BE2C (cell line): ENCODE measurements at regions not wholly inside any gene's neighbourhood (a gene's known extent, or its start where the extent isn't known, plus 50 kb on each side); places are given as distances from the start of the nearest gene placed in this dataset.

Source experiments
- DNase-seq: peaks from one replicate; pipeline ENCODE4 v3.0.0-alpha.2; 2020
- H3K27me3 ChIP-seq: fragments of 250-450 bp; sonication (Bioruptor Pico); 2 replicates; pipeline ENCODE4 v1.5.1; 2020; ENCODE audit warnings: mild to moderate bottlenecking
- H3K36me3 ChIP-seq: fragments of 250-450 bp; sonication (Bioruptor Pico); 2 replicates; pipeline ENCODE4 v1.5.1; 2020; ENCODE audit warnings: mild to moderate bottlenecking
- H3K4me1 ChIP-seq: fragments of 250-450 bp; sonication (Bioruptor Pico); 2 replicates; pipeline ENCODE4 v1.5.1; 2020
- H3K4me3 ChIP-seq: 2 replicates; pipeline ENCODE4 v1.5.1; 2011; ENCODE audit warnings: low read depth, low read length
- H3K9me3 ChIP-seq: fragments of 250-450 bp; sonication (Bioruptor Pico); 2 replicates; pipeline ENCODE4 v1.5.1; 2020
- TF ChIP-seq, protein P1 (sequence below): IDR thresholded peaks from 2 replicates; pipeline ENCODE4 v1.5.1; 2012; ENCODE audit warnings: mild to moderate bottlenecking, low read depth, low read length

- Histone ChIP-seq H3K9me3 (no peaks in the 10 kb centered on the region), H3K27me3 (no peaks in the 10 kb centered on the region), H3K36me3 (no peaks in the 10 kb centered on the region), H3K4me3 (no peak overlapping the region), H3K4me1 (no peaks in the 10 kb centered on the region)
- no peak for DNase-seq
- TF ChIP-seq, protein P1, sequence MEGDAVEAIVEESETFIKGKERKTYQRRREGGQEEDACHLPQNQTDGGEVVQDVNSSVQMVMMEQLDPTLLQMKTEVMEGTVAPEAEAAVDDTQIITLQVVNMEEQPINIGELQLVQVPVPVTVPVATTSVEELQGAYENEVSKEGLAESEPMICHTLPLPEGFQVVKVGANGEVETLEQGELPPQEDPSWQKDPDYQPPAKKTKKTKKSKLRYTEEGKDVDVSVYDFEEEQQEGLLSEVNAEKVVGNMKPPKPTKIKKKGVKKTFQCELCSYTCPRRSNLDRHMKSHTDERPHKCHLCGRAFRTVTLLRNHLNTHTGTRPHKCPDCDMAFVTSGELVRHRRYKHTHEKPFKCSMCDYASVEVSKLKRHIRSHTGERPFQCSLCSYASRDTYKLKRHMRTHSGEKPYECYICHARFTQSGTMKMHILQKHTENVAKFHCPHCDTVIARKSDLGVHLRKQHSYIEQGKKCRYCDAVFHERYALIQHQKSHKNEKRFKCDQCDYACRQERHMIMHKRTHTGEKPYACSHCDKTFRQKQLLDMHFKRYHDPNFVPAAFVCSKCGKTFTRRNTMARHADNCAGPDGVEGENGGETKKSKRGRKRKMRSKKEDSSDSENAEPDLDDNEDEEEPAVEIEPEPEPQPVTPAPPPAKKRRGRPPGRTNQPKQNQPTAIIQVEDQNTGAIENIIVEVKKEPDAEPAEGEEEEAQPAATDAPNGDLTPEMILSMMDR: no peak
These were observed 531.0 kb downstream of the CCER1 start for GRCh38 chr12:90423965-90424364.

- H3K4me3 ChIP-seq: no peak overlapping the region
- no peaks in the 10 kb centered on the region for H3K4me1 ChIP-seq
- no peaks in the 10 kb centered on the region for H3K27me3 ChIP-seq
- H3K9me3 ChIP-seq: no peaks in the 10 kb centered on the region
- TF ChIP-seq, protein P1: no peak
- H3K36me3 ChIP-seq: no peaks in the 10 kb centered on the region
- peak; percentile 8 for DNase-seq
These were observed 544.0 kb downstream of the CCER1 start for GRCh38 chr12:90410962-90411361.

- no peaks in the 10 kb centered on the region for H3K4me1 ChIP-seq
- no peak for DNase-seq
- no peaks in the 10 kb centered on the region for H3K27me3 ChIP-seq
- no peaks in the 10 kb centered on the region for H3K36me3 ChIP-seq
- no peak overlapping the region for H3K4me3 ChIP-seq
- TF ChIP-seq, protein P1: peak; percentile 9; the same call in 1 of the 2 replicates
- no peaks in the 10 kb centered on the region for H3K9me3 ChIP-seq
These were observed 547.1 kb downstream of the CCER1 start for GRCh38 chr12:90407841-90408240.

- TF ChIP-seq, protein P1: no peak
- Histone ChIP-seq H3K9me3 (no peaks in the 10 kb centered on the region), H3K4me1 (no peaks in the 10 kb centered on the region), H3K4me3 (no peak overlapping the region), H3K36me3 (no peaks in the 10 kb centered on the region), H3K27me3 (no peaks in the 10 kb centered on the region)
- no peak for DNase-seq
These were observed 550.9 kb downstream of the CCER1 start for GRCh38 chr12:90404071-90404470.

- Histone ChIP-seq H3K4me3 (no peak overlapping the region), H3K36me3 (no peaks in the 10 kb centered on the region), H3K9me3 (no peaks in the 10 kb centered on the region), H3K4me1 (no peaks in the 10 kb centered on the region), H3K27me3 (no peaks in the 10 kb centered on the region)
- TF ChIP-seq, protein P1: no peak
- no peak for DNase-seq
These were observed 553.8 kb downstream of the CCER1 start for GRCh38 chr12:90401185-90401584.

- no peak for DNase-seq
- Histone ChIP-seq H3K9me3 (no peaks in the 10 kb centered on the region), H3K27me3 (no peaks in the 10 kb centered on the region), H3K4me3 (no peak overlapping the region), H3K4me1 (no peaks in the 10 kb centered on the region), H3K36me3 (no peaks in the 10 kb centered on the region)
- TF ChIP-seq, protein P1: no peak
These were observed 555.6 kb downstream of the CCER1 start for GRCh38 chr12:90399357-90399756.
